Inflammatory macrophage treated with lipopolysaccharide for 1 hour (primary cell): ENCODE measurements at regions not wholly inside any gene's neighbourhood (a gene's known extent, or its start where the extent isn't known, plus 50 kb on each side); places are given as distances from the start of the nearest gene placed in this dataset.
"Not testable (repeated sequence)": the region's sequence is repeated elsewhere in the genome, so short reads cannot be mapped to it uniquely, and the experiment has no call there.

Source experiments
- DNase-seq, 2 donors: peaks; one replicate each; pipeline ENCODE4 v3.0.0-alpha.2; 2020 to 2022

- no peak for DNase-seq
These were observed 452.2 kb downstream of the XYLT1 start for GRCh38 chr16:17018585-17018939.

GRCh38 chr16:17019366-17019765 is 451.4 kb downstream of the XYLT1 start:
- DNase-seq: no peak

GRCh38 chr16:17023606-17024005 is 447.2 kb downstream of the XYLT1 start:
- DNase-seq: no peak

GRCh38 chr16:17024514-17024913 is 446.2 kb downstream of the XYLT1 start:
- no peak for DNase-seq

- DNase-seq: no peak
These were observed 444.0 kb downstream of the XYLT1 start for GRCh38 chr16:17026600-17027242.

GRCh38 chr16:17027488-17028129 is 443.2 kb downstream of the XYLT1 start:
- DNase-seq: peak in 1 of 2 donors; percentile 7

GRCh38 chr16:17029602-17030350 is 441.0 kb downstream of the XYLT1 start:
- no peak for DNase-seq

GRCh38 chr16:17031484-17032268 is 439.1 kb downstream of the XYLT1 start:
- DNase-seq: no peak

- DNase-seq: no peak
These were observed 438.4 kb downstream of the XYLT1 start for GRCh38 chr16:17032332-17032731.

- no peak for DNase-seq
These were observed 436.1 kb downstream of the XYLT1 start for GRCh38 chr16:17034477-17035252.

GRCh38 chr16:17037499-17037898 is 433.3 kb downstream of the XYLT1 start:
- DNase-seq: no peak

GRCh38 chr16:17038415-17038814 is 432.3 kb downstream of the XYLT1 start:
- DNase-seq: peak in 1 of 2 donors; percentile 5

GRCh38 chr16:17049109-17049508 is 421.7 kb downstream of the XYLT1 start:
- not testable (repeated sequence) for DNase-seq

GRCh38 chr16:17050468-17050867 is 420.3 kb downstream of the XYLT1 start:
- no peak for DNase-seq
